Astrocyte (in vitro differentiated cells and primary cell): ENCODE measurements at regions not wholly inside any gene's neighbourhood (a gene's known extent, or its start where the extent isn't known, plus 50 kb on each side); places are given as distances from the start of the nearest gene placed in this dataset.

ENCODE experiments used
- EZH2 ChIP-seq: IDR thresholded peaks from 2 replicates; pipeline ENCODE4 v1.6.1; 2012; ENCODE audit warnings: mild to moderate bottlenecking, low read length, inconsistent platforms; ENCODE audit not compliant: insufficient read depth
- TF ChIP-seq, protein P1 (sequence below): IDR thresholded peaks from 2 replicates; pipeline ENCODE4 v1.5.1; 2011; ENCODE audit warnings: low read depth, mild to moderate bottlenecking, inconsistent platforms, low read length, moderate library complexity; ENCODE audit not compliant: insufficient read depth

- TF ChIP-seq, protein P1, sequence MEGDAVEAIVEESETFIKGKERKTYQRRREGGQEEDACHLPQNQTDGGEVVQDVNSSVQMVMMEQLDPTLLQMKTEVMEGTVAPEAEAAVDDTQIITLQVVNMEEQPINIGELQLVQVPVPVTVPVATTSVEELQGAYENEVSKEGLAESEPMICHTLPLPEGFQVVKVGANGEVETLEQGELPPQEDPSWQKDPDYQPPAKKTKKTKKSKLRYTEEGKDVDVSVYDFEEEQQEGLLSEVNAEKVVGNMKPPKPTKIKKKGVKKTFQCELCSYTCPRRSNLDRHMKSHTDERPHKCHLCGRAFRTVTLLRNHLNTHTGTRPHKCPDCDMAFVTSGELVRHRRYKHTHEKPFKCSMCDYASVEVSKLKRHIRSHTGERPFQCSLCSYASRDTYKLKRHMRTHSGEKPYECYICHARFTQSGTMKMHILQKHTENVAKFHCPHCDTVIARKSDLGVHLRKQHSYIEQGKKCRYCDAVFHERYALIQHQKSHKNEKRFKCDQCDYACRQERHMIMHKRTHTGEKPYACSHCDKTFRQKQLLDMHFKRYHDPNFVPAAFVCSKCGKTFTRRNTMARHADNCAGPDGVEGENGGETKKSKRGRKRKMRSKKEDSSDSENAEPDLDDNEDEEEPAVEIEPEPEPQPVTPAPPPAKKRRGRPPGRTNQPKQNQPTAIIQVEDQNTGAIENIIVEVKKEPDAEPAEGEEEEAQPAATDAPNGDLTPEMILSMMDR, result no peak
- no peak for TF ChIP-seq EZH2
These were observed 71.9 kb upstream of the SULF2 start for GRCh38 chr20:47857187-47857568.
